IMR-90 (cell line): ENCODE measurements at regions not wholly inside any gene's neighbourhood (a gene's known extent, or its start where the extent isn't known, plus 50 kb on each side); places are given as distances from the start of the nearest gene placed in this dataset.

Experiments
- BHLHE40 ChIP-seq: fragments of 150-350 bp; IDR thresholded peaks from 2 replicates; pipeline ENCODE4 v1.6.1; 2016; ENCODE audit warnings: mild to moderate bottlenecking, low read depth, low read length
- CHD1 ChIP-seq: IDR thresholded peaks from 2 replicates; pipeline ENCODE4 v1.6.1; 2012; ENCODE audit warnings: low read depth, low read length, improper control_type of control experiment
- ELK1 ChIP-seq: fragments of 150-350 bp; IDR thresholded peaks from 2 replicates; pipeline ENCODE4 v1.6.1; 2016; ENCODE audit warnings: low read depth, mild to moderate bottlenecking, low read length, moderate library complexity, borderline replicate concordance
- MAFK ChIP-seq: IDR thresholded peaks from 2 replicates; pipeline ENCODE4 v1.6.1; 2012; ENCODE audit warnings: low read depth, low read length, improper control_type of control experiment
- MAZ ChIP-seq: IDR thresholded peaks from 2 replicates; pipeline ENCODE4 v1.6.1; 2012; ENCODE audit warnings: low read depth, mild to moderate bottlenecking, low read length, improper control_type of control experiment, moderate library complexity, borderline replicate concordance
- MXI1 ChIP-seq: IDR thresholded peaks from 2 replicates; pipeline ENCODE4 v1.6.1; 2012; ENCODE audit warnings: low read depth, mild to moderate bottlenecking, low read length, moderate library complexity, borderline replicate concordance
- NFE2L2 ChIP-seq: fragments of 150-350 bp; IDR thresholded peaks from 2 replicates; pipeline ENCODE4 v1.6.1; 2016; ENCODE audit warnings: low read depth, mild to moderate bottlenecking, low read length
- POLR2A ChIP-seq: IDR thresholded peaks from 2 replicates; pipeline ENCODE4 v1.6.1; 2012; ENCODE audit warnings: mild to moderate bottlenecking, low read depth, low read length
- RAD21 ChIP-seq: IDR thresholded peaks from 2 replicates; pipeline ENCODE4 v1.6.1; 2012; ENCODE audit warnings: low read length, improper control_type of control experiment
- RCOR1 ChIP-seq: IDR thresholded peaks from 2 replicates; pipeline ENCODE4 v1.6.1; 2012; ENCODE audit warnings: mild to moderate bottlenecking, low read length, improper control_type of control experiment; ENCODE audit not compliant: insufficient replicate concordance
- RFX5 ChIP-seq: IDR thresholded peaks from 2 replicates; pipeline ENCODE4 v1.8.0; 2012; ENCODE audit warnings: low read depth, mild to moderate bottlenecking, low read length, moderate library complexity
- USF2 ChIP-seq: fragments of 150-350 bp; IDR thresholded peaks from 2 replicates; pipeline ENCODE4 v1.6.1; 2017; ENCODE audit warnings: mild to moderate bottlenecking, antibody characterized with exemption, low read length, low read depth
- TF ChIP-seq, protein P1 (sequence below): conservative IDR thresholded peaks from 2 replicates; pipeline ENCODE4 v1.5.1; 2012; ENCODE audit warnings: mild to moderate bottlenecking, low read depth, low read length, improper control_type of control experiment

- TF ChIP-seq RFX5 (no peak), RCOR1 (no peak), MAZ (no peak), MAFK (no peak), MXI1 (no peak), POLR2A (no peak), ELK1 (no peak), CHD1 (no peak), RAD21 (no peak), BHLHE40 (no peak), USF2 (no peak), NFE2L2 (no peak)
- TF ChIP-seq, protein P1, sequence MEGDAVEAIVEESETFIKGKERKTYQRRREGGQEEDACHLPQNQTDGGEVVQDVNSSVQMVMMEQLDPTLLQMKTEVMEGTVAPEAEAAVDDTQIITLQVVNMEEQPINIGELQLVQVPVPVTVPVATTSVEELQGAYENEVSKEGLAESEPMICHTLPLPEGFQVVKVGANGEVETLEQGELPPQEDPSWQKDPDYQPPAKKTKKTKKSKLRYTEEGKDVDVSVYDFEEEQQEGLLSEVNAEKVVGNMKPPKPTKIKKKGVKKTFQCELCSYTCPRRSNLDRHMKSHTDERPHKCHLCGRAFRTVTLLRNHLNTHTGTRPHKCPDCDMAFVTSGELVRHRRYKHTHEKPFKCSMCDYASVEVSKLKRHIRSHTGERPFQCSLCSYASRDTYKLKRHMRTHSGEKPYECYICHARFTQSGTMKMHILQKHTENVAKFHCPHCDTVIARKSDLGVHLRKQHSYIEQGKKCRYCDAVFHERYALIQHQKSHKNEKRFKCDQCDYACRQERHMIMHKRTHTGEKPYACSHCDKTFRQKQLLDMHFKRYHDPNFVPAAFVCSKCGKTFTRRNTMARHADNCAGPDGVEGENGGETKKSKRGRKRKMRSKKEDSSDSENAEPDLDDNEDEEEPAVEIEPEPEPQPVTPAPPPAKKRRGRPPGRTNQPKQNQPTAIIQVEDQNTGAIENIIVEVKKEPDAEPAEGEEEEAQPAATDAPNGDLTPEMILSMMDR: no peak
Measured at GRCh38 chr1:90387805-90388204, 329.3 kb downstream of the BARHL2 start.
